ENCODE measurements at regions not wholly inside any gene's neighbourhood (a gene's known extent, or its start where the extent isn't known, plus 50 kb on each side); places are given as distances from the start of the nearest gene placed in this dataset.

DNA sequence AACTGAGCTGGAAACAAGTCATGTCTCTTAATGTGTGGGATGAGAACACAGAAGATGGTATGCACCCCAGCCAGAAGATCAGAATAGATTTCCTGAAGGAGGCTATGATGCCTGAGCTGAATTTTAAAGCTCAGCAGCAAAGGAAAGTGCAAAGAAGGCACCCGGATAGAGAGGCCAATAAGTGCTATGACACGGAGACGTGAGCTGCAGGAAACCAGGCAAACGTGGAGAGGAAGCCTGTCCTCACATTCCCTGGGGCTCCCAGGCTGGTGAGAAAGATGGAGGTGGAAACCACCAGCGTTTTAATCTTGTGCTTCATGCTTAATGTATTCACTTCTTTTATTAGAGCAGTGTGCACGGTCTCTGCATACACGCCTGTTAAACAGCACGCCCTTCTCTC lies 302.1 kb downstream of the HAPSTR1 start (continued):
- TF ChIP-seq, protein P1, sequence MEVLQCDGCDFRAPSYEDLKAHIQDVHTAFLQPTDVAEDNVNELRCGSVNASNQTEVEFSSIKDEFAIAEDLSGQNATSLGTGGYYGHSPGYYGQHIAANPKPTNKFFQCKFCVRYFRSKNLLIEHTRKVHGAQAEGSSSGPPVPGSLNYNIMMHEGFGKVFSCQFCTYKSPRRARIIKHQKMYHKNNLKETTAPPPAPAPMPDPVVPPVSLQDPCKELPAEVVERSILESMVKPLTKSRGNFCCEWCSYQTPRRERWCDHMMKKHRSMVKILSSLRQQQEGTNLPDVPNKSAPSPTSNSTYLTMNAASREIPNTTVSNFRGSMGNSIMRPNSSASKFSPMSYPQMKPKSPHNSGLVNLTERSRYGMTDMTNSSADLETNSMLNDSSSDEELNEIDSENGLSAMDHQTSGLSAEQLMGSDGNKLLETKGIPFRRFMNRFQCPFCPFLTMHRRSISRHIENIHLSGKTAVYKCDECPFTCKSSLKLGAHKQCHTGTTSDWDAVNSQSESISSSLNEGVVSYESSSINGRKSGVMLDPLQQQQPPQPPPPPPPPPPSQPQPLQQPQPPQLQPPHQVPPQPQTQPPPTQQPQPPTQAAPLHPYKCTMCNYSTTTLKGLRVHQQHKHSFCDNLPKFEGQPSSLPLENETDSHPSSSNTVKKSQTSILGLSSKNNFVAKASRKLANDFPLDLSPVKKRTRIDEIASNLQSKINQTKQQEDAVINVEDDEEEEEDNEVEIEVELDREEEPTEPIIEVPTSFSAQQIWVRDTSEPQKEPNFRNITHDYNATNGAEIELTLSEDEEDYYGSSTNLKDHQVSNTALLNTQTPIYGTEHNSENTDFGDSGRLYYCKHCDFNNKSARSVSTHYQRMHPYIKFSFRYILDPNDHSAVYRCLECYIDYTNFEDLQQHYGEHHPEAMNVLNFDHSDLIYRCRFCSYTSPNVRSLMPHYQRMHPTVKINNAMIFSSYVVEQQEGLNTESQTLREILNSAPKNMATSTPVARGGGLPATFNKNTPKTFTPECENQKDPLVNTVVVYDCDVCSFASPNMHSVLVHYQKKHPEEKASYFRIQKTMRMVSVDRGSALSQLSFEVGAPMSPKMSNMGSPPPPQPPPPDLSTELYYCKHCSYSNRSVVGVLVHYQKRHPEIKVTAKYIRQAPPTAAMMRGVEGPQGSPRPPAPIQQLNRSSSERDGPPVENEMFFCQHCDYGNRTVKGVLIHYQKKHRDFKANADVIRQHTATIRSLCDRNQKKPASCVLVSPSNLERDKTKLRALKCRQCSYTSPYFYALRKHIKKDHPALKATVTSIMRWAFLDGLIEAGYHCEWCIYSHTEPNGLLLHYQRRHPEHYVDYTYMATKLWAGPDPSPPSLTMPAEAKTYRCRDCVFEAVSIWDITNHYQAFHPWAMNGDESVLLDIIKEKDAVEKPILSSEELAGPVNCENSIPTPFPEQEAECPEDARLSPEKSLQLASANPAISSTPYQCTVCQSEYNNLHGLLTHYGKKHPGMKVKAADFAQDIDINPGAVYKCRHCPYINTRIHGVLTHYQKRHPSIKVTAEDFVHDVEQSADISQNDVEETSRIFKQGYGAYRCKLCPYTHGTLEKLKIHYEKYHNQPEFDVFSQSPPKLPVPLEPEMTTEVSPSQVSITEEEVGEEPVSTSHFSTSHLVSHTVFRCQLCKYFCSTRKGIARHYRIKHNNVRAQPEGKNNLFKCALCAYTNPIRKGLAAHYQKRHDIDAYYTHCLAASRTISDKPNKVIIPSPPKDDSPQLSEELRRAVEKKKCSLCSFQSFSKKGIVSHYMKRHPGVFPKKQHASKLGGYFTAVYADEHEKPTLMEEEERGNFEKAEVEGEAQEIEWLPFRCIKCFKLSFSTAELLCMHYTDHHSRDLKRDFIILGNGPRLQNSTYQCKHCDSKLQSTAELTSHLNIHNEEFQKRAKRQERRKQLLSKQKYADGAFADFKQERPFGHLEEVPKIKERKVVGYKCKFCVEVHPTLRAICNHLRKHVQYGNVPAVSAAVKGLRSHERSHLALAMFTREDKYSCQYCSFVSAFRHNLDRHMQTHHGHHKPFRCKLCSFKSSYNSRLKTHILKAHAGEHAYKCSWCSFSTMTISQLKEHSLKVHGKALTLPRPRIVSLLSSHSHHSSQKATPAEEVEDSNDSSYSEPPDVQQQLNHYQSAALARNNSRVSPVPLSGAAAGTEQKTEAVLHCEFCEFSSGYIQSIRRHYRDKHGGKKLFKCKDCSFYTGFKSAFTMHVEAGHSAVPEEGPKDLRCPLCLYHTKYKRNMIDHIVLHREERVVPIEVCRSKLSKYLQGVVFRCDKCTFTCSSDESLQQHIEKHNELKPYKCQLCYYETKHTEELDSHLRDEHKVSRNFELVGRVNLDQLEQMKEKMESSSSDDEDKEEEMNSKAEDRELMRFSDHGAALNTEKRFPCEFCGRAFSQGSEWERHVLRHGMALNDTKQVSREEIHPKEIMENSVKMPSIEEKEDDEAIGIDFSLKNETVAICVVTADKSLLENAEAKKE (CRISPR knock-in tag; IDR thresholded peaks at IDR 0.05), result no peak
- TF ChIP-seq ZNF331 (CRISPR knock-in tag; IDR thresholded peaks at IDR 0.05; ENCODE audit: low read depth) (no peak), EZH2phosphoT487 (IDR thresholded peaks at IDR 0.05; ENCODE audit: unreplicated experiment) (no peak)
- TF ChIP-seq, protein P2, sequence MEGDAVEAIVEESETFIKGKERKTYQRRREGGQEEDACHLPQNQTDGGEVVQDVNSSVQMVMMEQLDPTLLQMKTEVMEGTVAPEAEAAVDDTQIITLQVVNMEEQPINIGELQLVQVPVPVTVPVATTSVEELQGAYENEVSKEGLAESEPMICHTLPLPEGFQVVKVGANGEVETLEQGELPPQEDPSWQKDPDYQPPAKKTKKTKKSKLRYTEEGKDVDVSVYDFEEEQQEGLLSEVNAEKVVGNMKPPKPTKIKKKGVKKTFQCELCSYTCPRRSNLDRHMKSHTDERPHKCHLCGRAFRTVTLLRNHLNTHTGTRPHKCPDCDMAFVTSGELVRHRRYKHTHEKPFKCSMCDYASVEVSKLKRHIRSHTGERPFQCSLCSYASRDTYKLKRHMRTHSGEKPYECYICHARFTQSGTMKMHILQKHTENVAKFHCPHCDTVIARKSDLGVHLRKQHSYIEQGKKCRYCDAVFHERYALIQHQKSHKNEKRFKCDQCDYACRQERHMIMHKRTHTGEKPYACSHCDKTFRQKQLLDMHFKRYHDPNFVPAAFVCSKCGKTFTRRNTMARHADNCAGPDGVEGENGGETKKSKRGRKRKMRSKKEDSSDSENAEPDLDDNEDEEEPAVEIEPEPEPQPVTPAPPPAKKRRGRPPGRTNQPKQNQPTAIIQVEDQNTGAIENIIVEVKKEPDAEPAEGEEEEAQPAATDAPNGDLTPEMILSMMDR (conservative IDR thresholded peaks at IDR 0.05; ENCODE audit: low read depth in 2 of 2), result no peak

DNA sequence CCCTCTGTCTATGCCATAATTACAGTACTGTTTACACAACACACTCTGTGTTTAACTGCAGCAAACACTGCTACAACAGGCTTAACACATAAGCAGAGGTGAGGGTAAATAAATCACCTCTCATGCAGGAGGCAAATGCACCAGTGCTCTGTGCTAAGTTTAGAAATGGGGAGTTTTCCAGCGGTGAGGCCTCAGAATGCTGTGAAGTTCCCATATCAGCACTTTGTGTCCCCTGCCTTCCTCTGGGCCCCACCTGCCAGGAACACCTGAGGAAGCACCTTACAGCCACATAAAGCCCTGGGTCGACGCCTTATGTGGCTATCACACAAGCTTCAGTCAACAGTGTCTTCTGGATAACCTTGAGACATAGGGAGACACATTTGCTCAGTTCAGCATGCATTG lies 304.5 kb downstream of the HAPSTR1 start:
- DNase-seq (ENCODE audit: low spot score), result no peak
- Mint-ChIP-seq H3K27me3 (ENCODE audit: insufficient read depth, low read depth, poor library complexity) (peaks cover 2% of the 10 kb centered on the region), H3K4me3 (no peak overlapping the region), H3K4me1 (peaks cover 20% of the 10 kb centered on the region), H3K27ac (no peak overlapping the region), H3K9me3 (peaks cover 7% of the 10 kb centered on the region; the same call in 2 of the 3 replicates), H3K36me3 (ENCODE audit: low read depth) (no peaks in the 10 kb centered on the region; the same call in 2 of the 3 replicates)
- Histone ChIP-seq H3K9me2 (ENCODE audit: insufficient read depth) (peaks cover 5% of the 10 kb centered on the region), H3K36me3 (ENCODE audit: insufficient read depth) (no peaks in the 10 kb centered on the region), H3K79me2 (replicated peaks; ENCODE audit: insufficient read depth) (no peaks in the 10 kb centered on the region), H3K27ac (ENCODE audit: low read depth) (no peak overlapping the region), H3K27me3 (ENCODE audit: insufficient read depth) (no peaks in the 10 kb centered on the region), H3K4me3 (no peak overlapping the region), H3F3A (replicated peaks; ENCODE audit: low read depth) (no peaks in the 10 kb centered on the region), H3K4me2 (no peak overlapping the region), H3K4me1 (ENCODE audit: insufficient read depth) (peaks cover 17% of the 10 kb centered on the region), H2AFZ (peak overlapping the region; percentile 23; the same call in 1 of the 2 replicates), H4K20me1 (replicated peaks; ENCODE audit: insufficient read depth) (no peaks in the 10 kb centered on the region)
- no peak for ATAC-seq
- TF ChIP-seq, protein P2 (conservative IDR thresholded peaks at IDR 0.05; ENCODE audit: low read depth in 2 of 2), result no peak
- TF ChIP-seq EZH2phosphoT487 (IDR thresholded peaks at IDR 0.05; ENCODE audit: unreplicated experiment), result no peak
- TF ChIP-seq, protein P1 (CRISPR knock-in tag; IDR thresholded peaks at IDR 0.05), result no peak
